Choroid plexus epithelial cell (primary cell): ENCODE measurements at regions not wholly inside any gene's neighbourhood (a gene's known extent, or its start where the extent isn't known, plus 50 kb on each side); places are given as distances from the start of the nearest gene placed in this dataset.

Source experiments
- DNase-seq: peaks from one replicate; pipeline ENCODE4 v3.0.0-alpha.2; 2010; ENCODE audit warnings: low read depth
- H3K4me3 ChIP-seq: 2 replicates; pipeline ENCODE4 v1.5.1; 2011; ENCODE audit warnings: low read depth, mild to moderate bottlenecking, control low read depth, low read length, moderate library complexity
- TF ChIP-seq, protein P1 (sequence below): conservative IDR thresholded peaks from 2 replicates; pipeline ENCODE4 v1.5.1; 2011; ENCODE audit warnings: low read depth, mild to moderate bottlenecking, control low read depth, inconsistent platforms, low read length, moderate library complexity

DNA sequence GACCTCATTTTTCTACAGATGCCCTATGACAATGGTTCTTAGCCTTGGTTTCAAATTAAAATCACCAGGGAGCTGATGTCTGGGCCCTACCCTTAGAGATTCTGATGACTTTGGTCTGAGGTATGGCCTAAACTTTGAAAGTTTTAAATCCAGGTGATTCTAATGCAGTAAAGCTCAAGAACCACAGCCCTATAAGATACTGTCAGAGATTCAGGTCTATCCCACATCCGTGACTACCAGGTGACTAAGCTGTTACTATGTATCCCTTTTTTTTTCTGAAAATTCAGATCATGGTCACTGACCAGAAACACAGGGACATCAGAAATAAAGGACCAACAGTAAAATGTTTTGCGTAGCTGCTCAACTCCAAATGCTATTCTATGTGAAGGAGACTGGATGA lies 148.8 kb upstream of the BMP4 start:
- no peak overlapping the region for H3K4me3 ChIP-seq
- TF ChIP-seq, protein P1, sequence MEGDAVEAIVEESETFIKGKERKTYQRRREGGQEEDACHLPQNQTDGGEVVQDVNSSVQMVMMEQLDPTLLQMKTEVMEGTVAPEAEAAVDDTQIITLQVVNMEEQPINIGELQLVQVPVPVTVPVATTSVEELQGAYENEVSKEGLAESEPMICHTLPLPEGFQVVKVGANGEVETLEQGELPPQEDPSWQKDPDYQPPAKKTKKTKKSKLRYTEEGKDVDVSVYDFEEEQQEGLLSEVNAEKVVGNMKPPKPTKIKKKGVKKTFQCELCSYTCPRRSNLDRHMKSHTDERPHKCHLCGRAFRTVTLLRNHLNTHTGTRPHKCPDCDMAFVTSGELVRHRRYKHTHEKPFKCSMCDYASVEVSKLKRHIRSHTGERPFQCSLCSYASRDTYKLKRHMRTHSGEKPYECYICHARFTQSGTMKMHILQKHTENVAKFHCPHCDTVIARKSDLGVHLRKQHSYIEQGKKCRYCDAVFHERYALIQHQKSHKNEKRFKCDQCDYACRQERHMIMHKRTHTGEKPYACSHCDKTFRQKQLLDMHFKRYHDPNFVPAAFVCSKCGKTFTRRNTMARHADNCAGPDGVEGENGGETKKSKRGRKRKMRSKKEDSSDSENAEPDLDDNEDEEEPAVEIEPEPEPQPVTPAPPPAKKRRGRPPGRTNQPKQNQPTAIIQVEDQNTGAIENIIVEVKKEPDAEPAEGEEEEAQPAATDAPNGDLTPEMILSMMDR: no peak
- DNase-seq: no peak

- TF ChIP-seq, protein P1: no peak
- no peak overlapping the region for H3K4me3 ChIP-seq
- DNase-seq: no peak
Measured at GRCh38 chr14:54105898-54106297, 149.3 kb upstream of the BMP4 start.

GRCh38 chr14:54106661-54107377 lies 150.2 kb upstream of the BMP4 start:
- TF ChIP-seq, protein P1: no peak
- DNase-seq: no peak
- H3K4me3 ChIP-seq: no peak overlapping the region

DNA sequence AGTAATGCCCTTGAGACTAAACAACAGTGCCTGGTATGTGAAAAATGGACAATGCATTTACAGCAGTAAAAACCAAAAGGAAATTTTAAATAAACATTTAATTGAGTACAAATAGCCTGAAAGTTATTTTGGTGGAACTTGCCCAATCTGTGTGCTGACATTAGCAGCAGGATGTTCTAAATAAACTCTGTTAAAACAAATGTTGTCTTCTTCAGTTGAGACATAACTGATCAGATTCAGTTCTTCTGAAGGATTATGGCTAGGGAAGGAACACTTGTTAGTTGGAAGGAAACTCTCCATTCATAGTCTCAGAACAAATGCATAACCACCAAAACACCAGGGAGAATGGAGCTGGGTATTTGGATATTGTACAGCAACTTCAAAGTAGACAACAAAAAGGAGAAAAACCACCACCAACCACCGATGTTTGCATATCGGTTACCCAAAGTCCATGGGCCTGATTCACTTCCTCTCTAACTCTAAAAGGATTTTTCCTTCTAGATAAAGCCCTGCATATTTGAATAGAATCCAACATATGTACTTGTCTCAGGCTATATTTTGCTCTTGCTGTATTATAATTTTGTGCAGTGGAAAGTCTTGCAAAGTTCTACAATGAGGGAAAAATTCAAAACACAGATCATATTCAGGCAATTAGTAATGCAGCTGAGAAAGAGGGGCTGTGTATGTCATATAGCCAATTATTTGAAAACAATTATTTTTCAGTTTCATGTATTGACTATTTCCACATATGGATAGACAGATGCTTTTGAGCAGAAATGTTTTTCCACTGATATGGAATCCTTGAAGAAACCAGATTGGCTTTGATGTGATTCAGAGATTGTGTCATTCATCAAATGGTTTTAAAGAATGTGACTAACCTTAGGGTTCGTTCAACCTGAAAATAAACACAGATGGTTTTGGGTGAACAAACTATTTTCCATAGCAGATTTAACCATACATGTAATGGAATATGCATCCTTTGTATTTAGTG lies 152.2 kb upstream of the BMP4 start:
- TF ChIP-seq, protein P1: no peak
- DNase-seq: peak; percentile 91
- H3K4me3 ChIP-seq: no peak overlapping the region

GRCh38 chr14:54109521-54110120 lies 153.0 kb upstream of the BMP4 start:
- TF ChIP-seq, protein P1: no peak
- H3K4me3 ChIP-seq: no peak overlapping the region
- no peak for DNase-seq

- no peak overlapping the region for H3K4me3 ChIP-seq
- DNase-seq: no peak
- TF ChIP-seq, protein P1: no peak
Measured at GRCh38 chr14:54114941-54115340, 158.3 kb upstream of the BMP4 start.
